ENCODE measurements at regions not wholly inside any gene's neighbourhood (a gene's known extent, or its start where the extent isn't known, plus 50 kb on each side); places are given as distances from the start of the nearest gene placed in this dataset.
"Not testable (repeated sequence)": the region's sequence is repeated elsewhere in the genome, so short reads cannot be mapped to it uniquely, and the experiment has no call there.

GRCh38 chr19:31825134-31826094 lies 476.2 kb upstream of the TSHZ3 start:
- no peak for DNase-seq

- no peak for DNase-seq
These were observed 477.1 kb upstream of the TSHZ3 start for GRCh38 chr19:31826325-31826724.

- no peak for DNase-seq
These were observed 482.4 kb upstream of the TSHZ3 start for GRCh38 chr19:31831421-31832175.

- no peak for DNase-seq
These were observed 482.9 kb upstream of the TSHZ3 start for GRCh38 chr19:31832176-31832548.

- DNase-seq: no peak
These were observed 484.8 kb upstream of the TSHZ3 start for GRCh38 chr19:31834070-31834469.

GRCh38 chr19:31838163-31838815 lies 489.1 kb upstream of the TSHZ3 start:
- DNase-seq: no peak

- no peak for DNase-seq
These were observed 491.1 kb upstream of the TSHZ3 start for GRCh38 chr19:31840371-31840770.

GRCh38 chr19:31841755-31842154 lies 492.5 kb upstream of the TSHZ3 start:
- DNase-seq: no peak

GRCh38 chr19:31863122-31863521 lies 482.3 kb upstream of the ZNF507 start:
- DNase-seq: no peak

GRCh38 chr19:31874313-31874712 lies 471.1 kb upstream of the ZNF507 start:
- no peak for DNase-seq

GRCh38 chr19:31875591-31875990 lies 469.8 kb upstream of the ZNF507 start:
- DNase-seq: no peak

GRCh38 chr19:31880283-31880682 lies 465.1 kb upstream of the ZNF507 start:
- no peak for DNase-seq

- no peak for DNase-seq
These were observed 463.4 kb upstream of the ZNF507 start for GRCh38 chr19:31881988-31882387.

GRCh38 chr19:31882709-31883108 lies 462.7 kb upstream of the ZNF507 start:
- no peak for DNase-seq

- DNase-seq: no peak
These were observed 462.0 kb upstream of the ZNF507 start for GRCh38 chr19:31883296-31883990.

GRCh38 chr19:31885280-31885853 lies 460.0 kb upstream of the ZNF507 start:
- no peak for DNase-seq

- no peak for DNase-seq
These were observed 455.2 kb upstream of the ZNF507 start for GRCh38 chr19:31890230-31890629.

- DNase-seq: no peak
These were observed 453.4 kb upstream of the ZNF507 start for GRCh38 chr19:31892060-31892459.

- not testable (repeated sequence) for DNase-seq
These were observed 451.9 kb upstream of the ZNF507 start for GRCh38 chr19:31893491-31893890.

GRCh38 chr19:31894451-31894850 lies 451.0 kb upstream of the ZNF507 start:
- no peak for DNase-seq

- no peak for DNase-seq
These were observed 448.1 kb upstream of the ZNF507 start for GRCh38 chr19:31897292-31897691.

GRCh38 chr19:31900991-31901390 lies 444.4 kb upstream of the ZNF507 start:
- DNase-seq: no peak
